ENCODE measurements at regions not wholly inside any gene's neighbourhood (a gene's known extent, or its start where the extent isn't known, plus 50 kb on each side); places are given as distances from the start of the nearest gene placed in this dataset.

- TF ChIP-seq CTCF (IDR thresholded peaks at IDR 0.05; ENCODE audit: low read length) (no peak), EZH2phosphoT487 (IDR thresholded peaks at IDR 0.05; ENCODE audit: low read length) (no peak)
Observed at GRCh38 chr2:236633219-236633570, 63.6 kb downstream of the ACKR3 start.
